Eye (tissue), 1 donor: ENCODE measurements at regions not wholly inside any gene's neighbourhood (a gene's known extent, or its start where the extent isn't known, plus 50 kb on each side); places are given as distances from the start of the nearest gene placed in this dataset.

Experiments
- DNase-seq: peaks from one replicate; pipeline ENCODE4 v3.0.0-alpha.2; 2015

DNA sequence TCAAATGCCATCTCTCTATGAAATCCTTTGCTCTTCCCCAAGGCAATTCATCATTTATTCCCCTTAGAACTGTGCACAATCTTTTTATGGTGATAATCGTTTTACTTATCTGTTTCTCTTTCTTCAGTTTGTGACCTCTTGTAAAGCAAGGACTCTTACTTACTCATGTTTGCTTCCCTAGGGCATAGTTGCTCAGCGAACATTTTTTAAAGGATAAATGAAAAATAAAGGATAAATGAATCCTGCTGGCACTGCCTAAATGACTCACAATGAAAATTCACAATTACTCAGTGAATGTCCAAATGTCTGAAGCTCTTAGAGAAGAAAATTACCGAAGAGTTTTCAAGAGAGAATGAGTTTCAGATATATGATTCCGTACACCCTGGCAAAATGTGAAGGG lies 671.7 kb downstream of the CDH11 start:
- DNase-seq: no peak

DNA sequence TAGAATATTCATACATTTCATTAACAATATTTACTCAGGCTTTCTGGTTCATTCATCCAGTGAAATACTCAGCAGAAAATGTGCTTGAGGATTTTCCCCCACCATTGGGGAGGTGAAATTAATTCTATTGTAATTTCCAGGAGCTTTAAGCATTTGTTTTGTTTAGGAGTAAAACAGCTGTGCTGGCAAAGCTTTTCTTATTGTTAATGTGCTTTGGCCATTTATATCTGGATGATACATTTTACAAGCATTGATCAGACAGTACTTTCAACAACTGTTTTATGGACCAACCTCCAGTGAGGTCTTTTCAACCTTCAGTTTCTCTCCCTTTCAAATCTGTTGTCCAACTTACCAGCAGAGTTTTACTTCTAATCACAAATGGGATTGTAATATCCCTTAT lies 672.4 kb downstream of the CDH11 start:
- no peak for DNase-seq

DNA sequence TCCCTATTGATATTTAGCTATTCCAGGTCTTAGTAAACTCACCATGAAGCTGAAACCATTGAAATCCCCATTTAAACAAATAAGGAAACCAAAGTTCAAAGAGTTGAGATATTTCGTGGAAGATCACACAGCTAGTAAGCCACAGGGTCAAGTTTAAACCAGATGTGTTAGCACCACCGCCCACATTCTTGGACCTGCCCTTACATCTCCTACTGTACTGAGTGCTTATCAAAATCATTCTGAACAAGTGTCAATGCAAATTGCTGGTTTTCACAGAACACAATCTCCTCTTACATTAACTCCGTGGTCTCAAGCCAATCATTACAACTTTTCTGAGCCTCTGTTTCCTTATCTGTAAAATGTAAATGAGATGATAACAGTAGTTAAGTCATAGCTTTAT lies 676.2 kb downstream of the CDH11 start:
- no peak for DNase-seq

DNA sequence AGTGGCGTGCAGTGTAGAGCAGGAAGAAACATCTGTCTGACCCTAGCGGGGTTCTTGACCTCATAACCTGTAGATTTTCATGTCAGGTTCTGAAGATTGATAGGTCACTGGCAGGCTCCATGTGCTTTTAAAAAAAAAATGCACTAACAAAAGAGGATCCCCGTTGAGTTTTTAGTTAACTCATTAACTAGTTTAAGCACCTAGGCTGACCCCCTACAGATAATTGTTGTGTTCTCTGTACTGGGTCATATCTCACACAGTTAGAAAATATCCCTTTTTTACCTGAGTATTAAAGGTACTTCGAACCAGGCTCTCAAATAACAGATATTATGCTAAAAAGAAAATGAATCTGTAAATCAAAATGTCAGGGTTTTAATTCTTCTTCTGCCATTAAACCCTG lies 676.6 kb downstream of the CDH11 start:
- no peak for DNase-seq

DNA sequence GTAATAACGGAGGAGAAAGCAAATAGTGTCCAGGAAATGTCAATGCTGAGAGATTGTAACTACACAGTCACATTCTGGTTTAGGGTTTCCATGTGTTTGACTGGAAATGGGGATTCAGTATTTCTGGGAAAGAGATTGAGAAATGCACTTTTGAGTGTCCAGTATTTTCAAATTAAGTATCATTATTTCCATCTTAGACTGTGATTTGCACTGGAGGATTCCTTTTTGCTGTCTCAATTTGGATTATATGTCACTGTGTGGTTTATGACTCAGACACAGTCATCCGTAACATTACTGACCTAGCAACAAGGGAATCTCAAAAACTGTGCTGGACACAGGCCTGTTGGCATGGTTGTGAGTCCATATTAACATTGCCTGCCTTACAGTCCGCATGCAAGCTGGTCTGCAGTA lies 681.4 kb downstream of the CDH11 start:
- no peak for DNase-seq

DNA sequence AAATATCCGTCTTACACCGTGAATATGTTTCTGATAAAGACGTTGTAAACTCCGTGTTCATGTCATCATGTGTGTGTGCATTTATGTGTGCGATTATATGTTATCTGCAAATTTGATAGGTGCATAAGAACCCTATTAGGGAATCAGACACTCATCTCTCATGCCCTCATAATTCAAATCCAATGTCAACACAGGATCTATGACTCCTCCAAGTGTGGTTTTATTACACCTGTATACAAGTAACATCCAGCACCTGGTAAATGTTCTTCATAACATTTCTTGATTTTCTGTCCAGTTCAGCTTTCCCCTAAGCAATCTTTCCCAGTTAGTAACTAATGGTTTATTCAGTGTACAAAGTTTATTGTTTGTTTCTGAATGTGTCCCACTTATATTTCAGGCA lies 681.9 kb downstream of the CDH11 start:
- DNase-seq: no peak

DNA sequence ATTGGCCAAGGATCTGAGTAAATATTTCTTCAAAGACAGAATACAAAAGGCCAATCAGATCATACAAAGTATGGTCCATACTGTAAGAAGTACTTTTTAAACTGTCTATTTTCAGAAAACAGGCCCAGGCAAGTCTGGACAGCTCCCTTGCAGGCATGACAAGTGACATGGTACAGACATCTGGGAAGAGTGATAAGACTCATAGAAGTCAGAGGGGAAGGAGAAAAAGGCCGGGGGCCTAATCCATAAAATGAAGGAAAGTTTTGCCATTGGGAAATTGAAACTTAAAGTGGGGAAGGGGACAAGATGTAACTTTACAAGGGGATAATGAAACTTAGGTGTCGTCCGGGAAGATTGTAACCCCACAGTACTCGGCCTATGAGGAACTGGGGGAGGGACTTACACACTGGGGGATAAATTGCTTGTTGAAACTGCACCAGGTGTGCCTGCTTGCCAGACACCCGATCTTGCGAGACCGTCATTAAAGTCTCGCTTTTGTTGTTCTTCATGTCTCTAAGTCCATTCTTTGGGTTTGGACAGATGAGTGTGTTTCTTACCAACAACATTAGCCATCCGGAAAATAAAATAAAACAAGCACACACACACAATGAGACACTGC lies 684.0 kb downstream of the CDH11 start:
- DNase-seq: no peak

DNA sequence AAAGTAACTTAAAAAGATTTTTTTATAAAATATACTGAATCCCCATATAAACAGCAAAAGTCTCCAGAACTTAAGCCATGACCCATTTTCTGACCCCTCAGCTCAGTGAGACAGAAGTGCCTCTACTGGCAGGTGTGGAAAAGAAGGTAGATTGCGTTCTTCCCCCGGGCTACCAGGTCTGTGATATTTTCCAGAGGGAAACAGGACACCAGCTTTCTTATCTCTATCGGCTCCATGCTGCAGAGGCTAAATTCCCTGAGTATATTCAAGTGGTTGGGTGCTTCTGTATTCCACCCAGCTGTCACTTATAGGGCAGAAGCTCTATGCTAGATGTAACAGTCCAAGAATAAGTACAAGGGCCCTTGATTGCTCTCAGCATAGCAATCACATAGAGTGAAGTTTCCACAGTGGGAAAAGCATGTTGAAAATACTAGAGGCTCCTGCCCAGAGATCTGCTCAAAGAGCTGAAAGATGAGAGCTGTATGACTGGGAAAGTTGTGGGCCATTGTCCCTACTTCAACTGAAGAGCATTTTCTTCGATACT lies 687.3 kb downstream of the CDH11 start:
- DNase-seq: no peak

DNA sequence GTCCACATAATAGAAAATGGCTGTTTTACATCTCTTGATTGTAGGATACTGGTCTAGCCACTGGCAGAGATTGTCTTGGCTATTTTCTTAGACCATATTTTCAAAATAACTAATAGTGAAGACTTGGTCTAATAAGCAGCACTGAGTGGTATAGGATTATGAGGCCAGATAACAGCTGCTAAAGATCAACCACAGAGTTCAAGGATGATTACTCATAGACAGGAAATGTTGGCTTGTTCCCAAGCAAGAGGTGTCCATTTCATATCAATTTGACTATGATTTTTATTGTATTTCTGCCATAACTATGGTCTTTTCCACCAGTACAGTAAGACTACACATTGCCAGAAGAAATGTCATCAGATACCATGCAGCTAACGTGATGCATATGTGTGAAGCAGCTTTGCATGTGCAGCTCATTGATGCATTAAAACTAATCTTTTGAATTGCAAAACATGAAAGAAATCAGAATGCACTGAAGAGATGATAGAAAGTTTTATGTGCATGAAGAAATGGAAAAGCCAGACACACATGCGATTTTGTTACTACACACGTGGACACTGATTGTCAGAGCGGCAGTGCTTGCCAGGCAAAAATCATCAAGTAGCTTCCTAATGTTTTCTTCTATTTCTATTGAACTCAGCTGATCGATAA lies 693.3 kb downstream of the CDH11 start:
- DNase-seq: peak; percentile 45

DNA sequence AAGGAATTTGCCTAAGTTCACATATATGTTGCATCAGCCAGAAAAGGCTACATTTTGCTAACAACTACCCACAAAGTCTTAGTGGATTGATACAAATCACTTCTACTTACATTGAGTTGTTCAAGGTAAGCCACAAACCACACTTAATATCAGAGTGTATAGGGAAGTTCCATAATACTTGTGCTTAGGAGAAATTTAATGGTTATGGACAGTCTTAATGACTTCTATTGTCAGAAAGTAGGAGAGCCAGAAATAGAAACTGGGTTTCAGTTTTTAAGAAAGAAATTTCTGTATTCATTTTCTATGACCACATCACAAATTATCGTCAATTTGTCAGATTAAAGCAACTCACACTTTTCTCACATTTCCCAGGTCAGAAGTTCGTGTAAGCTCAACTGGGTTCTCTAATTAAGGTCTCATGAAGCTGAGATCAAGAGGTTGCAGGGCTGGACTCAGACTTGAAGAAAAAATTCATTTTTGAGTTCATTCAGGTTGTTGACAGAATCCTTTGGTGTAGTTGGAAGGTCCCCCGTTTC lies 695.7 kb downstream of the CDH11 start:
- DNase-seq: no peak

DNA sequence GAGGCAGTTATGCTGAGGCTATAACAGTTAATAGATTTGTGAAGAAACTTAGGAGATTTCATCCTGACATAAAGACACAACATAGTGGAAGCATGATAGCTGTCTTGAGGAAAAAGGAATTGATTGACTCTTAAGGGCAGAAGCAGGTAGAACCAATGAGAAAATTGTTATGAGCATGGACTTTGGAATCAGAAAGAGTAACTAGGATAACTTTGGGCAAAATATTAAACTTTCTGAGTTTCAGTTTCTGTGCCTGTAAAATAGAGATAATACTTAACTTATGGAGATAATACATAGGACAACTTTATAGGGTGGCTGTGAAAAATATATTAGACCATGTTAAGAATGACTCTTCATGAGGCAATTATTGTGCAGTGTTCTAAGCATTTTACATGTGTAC lies 696.5 kb downstream of the CDH11 start:
- DNase-seq: no peak

DNA sequence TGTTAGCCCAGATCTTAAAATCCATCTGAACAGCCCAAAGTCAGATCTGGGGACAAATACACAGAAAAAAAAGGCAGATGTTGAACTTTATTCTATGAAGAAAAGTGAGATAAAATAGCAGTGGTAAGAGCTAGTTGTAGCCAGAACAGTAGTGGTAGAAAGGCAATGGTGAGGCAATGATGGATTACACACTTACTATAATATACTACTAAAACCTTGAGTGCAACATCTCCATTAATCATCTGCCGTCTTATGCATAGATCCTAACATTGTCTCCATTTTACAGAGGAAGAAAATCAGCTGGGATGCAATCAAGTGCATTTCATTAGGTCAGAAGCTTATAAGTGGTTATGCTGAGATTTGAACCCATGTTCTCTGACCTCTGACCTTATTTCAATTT lies 699.6 kb downstream of the CDH11 start:
- DNase-seq: no peak

DNA sequence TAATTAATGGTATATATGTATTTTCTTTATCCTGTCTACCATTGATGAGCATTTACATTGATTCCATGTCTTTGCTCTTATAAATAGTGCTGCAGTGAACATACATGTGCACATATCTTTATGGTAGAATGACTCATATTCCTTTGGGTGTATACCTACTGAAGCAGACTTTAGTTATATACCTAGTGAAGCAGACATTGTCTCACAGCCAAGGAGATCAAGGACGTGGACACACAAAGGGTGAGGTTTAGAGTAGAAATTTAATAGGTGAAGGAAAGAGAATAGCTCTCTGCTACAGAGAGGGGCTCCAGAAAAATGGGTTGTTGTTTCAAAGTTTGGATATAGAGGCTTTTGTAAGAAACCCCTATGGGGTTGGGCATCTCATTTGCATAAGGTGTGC lies 700.3 kb downstream of the CDH11 start:
- no peak for DNase-seq

DNA sequence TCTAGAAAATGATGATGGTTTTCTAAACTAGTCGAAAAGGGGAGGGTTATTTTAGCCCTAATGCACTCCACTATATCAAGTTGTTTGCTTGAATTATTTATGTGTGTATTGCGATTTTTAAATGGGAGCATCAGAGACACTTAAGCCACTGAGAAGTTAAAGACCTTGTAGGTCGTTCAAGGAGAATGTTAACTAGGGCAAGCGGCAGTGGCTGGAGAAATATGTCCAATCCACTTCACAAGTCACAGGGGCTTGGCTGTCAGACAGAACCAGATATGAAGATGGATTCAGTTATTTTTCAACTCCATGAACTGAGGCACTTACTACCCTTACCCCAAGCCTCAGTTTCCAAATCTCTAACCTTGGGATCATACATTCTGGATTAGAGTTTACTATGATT lies 702.0 kb downstream of the CDH11 start:
- peak; percentile 52 for DNase-seq

DNA sequence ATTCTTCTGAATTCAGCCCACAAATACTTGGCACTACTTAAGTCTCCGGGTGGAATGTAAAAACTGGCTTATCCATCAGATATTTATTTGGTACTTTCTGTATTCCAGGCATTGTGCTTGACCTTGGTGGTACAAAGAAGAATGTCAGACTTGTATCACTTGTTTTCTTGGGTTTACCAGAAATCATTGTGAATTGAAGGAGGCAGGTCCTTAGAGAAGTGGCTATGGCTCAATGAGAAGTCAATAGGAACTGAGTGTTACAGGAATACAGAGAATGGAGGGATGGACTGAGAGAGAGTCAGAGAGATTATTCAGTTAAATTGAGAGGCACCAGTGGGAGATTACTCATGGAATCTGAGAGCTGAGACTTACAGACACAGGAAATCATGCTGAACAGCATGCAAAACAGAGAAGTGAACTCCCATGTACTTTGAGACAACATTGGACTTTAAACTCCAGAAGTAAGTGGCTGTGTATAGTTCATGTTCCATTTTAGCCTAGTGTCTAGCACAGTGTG lies 704.1 kb downstream of the CDH11 start:
- peak; percentile 10 for DNase-seq

DNA sequence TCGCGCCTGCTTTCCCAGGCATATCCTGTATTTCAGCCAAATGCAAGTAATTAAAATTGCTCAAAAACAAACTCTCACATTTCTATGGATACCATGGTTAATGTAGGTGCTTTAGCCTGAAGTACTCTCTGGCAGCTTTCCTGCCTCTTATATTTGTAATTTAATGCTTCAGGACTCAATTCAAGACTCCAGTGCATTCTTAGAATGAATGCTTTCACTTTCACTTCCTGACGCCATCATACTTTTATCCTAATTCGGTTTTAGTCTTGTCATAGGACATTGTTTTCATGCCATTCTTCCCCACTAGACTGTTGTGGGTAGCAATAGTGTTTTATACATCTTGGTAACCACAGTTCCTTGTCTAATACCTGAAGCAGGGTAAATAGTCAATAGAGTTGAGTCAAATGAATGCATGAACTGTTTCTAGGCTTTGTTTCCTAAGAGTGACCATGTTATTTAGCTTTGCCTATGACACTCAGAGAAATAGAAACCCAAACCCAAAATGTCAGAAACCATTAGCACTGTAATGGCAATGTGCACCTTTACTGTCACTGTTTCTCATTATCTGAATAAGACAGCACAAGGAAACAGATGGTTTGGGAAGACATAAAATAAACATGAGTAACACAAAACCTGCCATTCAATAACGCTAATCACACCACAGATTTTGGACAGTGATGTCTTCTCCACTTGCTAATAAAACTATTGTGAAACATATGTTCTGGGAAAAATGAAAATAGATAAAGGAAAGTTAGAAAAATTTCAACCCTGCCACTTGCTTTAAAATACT lies 705.5 kb downstream of the CDH11 start:
- DNase-seq: no peak

DNA sequence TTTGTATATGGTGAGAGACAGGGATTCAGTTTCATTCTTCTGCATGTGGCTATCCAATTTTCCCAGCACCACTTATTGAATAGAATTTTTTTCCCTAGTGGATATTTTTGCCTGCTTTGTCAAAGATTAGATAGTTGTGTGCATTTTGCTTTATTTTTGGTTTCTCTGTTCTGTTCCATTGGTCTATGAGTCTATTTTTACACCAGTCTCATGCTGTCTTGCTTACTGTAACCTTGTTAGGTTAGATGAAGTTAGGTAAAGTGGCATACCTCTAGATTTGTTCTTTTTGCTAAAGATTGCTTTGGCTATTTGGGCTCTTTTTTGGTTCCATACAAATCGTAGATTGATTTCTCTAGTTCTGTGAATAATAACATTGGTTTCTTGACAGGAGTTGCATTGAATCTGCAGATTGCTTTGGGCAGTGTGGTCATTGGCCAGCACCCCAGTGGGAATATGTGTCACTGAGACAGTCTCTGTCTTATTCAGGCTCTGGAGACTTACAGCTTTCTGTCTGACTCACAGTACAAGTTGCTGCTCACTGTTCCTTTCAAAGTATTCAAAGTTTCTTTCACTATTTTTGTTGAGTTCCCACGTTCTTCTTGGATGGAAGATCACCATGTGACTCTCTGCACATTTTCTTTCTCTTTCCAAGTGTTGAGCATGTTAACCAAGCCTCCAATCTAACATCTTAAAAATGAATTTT lies 709.1 kb downstream of the CDH11 start:
- DNase-seq: no peak

DNA sequence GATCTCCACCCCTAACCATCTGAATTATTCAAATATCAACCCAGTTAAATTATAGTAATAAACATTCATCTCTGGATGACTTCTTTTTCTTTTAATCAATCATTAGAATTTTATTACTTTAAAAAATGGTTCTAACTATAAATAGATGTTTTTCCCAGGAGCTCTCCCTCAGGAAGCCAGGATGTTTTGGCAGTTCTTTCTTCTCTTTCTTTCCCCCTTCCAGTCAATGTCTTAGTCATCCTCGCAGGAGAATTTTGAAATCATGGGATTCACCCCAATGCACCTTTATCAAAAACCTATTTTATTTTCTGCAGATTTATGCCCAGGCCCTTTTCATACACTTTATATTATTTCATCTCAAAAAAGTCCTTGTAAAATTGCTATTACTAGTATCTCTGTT lies 711.6 kb downstream of the CDH11 start:
- no peak for DNase-seq

DNA sequence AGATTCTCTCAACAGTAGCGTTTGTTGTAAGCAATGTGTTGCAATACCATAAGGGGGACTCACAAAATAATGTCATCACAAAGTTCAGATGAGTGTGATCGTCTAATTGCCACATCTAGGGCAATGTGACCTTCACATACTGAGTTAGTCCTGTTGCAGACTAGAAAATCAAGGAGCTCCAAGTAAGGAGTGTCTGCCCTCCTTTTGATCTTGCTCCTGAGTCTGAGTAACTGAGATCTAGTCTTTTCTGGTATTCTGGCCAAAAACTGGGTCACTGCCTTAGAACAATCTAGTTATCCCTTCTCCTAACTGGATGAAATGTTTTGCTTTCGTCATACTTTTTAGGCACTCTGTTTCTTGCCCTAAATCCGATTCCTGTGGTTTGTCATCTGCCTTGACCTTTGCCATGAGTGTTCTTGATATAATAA lies 712.1 kb downstream of the CDH11 start:
- no peak for DNase-seq

DNA sequence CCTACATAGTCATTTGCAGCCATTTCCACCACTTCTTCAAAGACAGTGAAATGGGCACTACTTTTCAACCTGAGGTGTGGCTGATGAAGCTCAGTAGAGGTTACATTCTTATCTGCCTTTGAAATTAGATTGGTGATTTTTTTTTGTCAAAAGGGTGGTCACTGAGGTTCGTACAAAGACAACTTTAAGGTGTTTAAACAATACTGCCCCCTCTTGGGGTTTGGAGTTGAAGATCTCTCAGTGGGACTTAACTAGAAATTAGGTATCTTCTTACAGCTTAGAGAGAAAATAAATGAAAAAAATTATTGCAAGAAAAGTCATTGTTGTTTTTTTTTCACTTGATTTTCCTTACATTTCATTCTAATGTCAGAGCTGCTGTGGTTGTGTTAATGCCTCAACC lies 713.2 kb downstream of the CDH11 start:
- DNase-seq: no peak

DNA sequence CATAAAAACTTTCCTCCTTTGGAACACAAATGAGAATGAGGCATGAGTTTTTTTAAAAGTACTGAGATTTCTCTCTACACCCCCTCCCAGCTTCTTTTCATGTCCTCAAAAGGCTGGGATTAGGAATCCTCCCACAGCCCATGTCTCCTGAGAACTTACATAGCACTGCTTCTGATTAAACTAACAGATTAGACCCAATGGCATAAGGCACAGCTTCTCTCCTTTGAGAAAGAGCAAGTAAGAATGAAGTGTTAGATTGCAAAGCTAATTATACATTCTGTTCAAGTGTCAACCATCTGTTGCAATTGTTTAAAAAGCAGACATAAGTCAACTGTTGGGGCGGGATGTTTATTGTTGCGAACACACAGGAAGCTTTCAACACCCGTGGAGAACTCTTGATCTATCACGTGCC lies 715.1 kb downstream of the CDH11 start:
- no peak for DNase-seq

DNA sequence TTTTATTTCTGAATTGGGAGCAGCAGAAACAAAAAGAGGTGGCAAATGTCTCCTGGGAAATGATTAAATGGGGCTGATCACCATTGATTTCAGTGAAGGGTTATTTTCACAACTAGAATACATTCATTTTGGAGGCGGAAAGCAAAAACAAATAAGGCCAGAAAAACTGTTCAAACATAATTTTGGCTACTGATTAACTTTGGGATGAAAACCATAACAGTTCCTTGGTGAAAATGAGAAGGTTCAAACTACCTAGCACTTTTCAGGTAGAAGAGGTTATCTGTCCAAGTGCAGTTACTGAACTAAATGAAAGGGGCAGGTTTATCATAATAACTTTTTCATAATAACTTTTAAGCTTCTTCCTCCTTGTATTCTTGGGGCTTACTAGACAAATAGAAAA lies 718.5 kb downstream of the CDH11 start:
- DNase-seq: no peak

DNA sequence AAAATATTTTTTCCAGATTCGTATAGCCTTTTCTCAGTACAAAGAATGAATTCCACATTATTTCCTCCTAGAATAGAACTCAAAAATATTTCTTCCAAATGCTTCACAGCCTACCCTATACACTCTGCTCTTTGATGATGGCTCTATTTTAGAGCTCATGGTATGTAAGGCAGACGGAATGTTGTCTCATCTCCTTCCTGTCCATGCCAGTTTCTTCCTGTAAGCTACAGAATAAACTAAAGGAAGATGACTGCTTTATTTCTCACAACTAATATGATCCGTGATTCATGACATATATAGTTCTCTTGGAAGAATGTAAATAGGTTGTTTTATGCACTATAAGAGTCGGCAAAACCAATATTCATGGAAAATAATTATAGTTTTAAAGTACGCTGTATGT lies 723.1 kb downstream of the CDH11 start:
- DNase-seq: no peak
